ENCODE measurements at regions not wholly inside any gene's neighbourhood (a gene's known extent, or its start where the extent isn't known, plus 50 kb on each side); places are given as distances from the start of the nearest gene placed in this dataset.
"Not testable (repeated sequence)": the region's sequence is repeated elsewhere in the genome, so short reads cannot be mapped to it uniquely, and the experiment has no call there.

DNA sequence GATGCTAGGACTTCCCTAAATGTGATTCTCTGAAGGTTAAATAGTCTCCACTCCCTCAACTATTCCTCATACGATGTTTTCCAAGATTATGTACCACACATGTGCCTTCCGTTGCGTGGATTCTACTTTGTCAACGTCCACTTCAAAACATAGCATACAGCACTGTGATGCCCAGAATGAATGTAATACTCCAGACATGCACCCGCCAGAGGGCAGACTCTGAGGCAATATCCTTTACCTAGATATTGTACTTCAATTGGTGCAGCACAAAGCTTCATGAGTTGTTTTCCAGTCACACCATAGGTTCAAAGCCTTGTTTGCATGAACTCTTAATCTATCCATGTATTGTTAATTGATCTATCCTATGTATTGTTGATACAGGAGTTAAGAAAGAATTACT lies 201.0 kb upstream of the NABP1 start:
- no peak for DNase-seq (ENCODE audit: low read depth)

DNA sequence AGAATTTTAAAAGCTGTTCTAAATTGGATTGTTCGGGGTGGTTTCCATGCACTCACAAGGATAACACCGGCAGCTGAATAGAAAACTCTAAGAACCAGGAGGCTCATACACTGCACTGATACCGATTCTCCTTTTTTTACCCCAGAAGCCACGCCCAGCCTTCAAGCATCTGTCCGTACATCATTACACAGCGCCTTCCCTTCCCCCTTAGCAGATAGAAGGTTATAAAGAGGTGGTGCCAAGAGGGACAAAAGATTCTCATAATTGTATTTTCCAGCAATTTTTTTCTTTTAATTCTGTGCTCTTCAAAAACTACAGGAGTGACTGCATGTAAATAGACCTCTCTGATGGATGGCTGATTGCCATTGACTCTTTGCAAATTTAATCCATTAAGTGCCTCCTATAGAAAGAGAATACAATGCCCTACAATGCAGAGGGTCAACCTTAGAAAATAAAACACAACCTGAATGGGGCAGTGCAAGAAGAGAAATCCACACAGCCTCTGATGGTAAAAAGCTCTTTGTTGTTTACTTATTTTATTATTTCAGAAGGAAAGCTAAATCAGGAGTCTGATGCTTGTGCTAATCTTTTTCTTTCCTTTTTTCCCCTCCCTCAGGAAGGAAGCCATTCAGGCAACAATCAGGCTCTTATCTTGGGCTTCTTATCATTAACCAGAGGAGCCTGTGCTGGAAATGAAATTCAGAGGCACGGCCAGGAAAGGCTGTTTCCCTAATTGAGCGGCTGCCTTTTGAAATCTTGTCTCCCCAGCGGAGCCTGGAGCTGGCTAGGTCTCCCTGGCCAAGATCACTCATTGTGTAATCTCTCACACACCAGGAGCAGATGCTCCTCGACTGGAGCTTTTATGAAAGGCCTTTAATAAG lies 198.9 kb upstream of the NABP1 start:
- DNase-seq (ENCODE audit: low read depth): peak; percentile 11

DNA sequence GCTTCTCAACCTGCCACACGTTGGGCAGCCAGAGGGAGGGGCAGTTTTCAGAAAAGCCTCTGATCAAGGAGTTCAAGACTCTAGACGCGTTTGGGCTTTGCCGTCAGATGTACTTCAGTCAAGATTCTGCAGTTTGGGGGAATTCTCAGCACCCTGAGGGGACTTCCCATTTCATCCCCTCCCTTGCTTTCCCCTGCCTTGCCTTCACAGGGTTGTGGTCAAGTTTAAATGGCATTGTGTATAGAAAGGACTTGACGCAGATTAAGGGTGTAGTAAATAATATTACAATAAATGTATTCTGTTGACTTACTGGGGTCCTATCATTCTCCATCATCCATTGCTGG lies 198.3 kb upstream of the NABP1 start:
- DNase-seq (ENCODE audit: low read depth): no peak

GRCh38 chr2:191481305-191482070 lies 196.4 kb upstream of the NABP1 start:
- no peak for DNase-seq (ENCODE audit: low read depth)

GRCh38 chr2:191483117-191483516 lies 194.8 kb upstream of the NABP1 start:
- no peak for DNase-seq (ENCODE audit: low read depth)

- DNase-seq (ENCODE audit: low read depth): peak; percentile 99
These were observed 191.2 kb upstream of the NABP1 start for GRCh38 chr2:191486584-191487320.

DNA sequence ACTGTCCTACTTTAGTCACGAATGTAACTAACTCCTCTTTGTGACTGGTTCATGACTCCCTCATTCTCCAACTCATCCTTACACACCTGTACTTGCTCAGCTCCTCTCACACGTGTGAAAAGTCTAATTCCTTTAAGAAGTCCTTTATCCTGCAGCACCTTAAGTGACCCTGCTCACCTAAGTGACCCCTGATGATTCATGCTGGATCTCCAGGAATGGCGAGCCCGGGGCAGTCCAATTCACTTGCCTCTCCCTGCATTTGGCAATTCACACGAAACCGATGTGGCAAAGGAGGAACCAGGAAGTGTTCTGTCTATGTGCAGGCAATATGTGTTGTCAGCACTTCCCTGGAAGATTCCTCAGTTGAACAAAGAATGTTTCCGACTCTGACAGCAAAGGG lies 189.8 kb upstream of the NABP1 start:
- DNase-seq (ENCODE audit: low read depth): no peak

GRCh38 chr2:191489177-191489576 lies 188.8 kb upstream of the NABP1 start:
- no peak for DNase-seq (ENCODE audit: low read depth)

DNA sequence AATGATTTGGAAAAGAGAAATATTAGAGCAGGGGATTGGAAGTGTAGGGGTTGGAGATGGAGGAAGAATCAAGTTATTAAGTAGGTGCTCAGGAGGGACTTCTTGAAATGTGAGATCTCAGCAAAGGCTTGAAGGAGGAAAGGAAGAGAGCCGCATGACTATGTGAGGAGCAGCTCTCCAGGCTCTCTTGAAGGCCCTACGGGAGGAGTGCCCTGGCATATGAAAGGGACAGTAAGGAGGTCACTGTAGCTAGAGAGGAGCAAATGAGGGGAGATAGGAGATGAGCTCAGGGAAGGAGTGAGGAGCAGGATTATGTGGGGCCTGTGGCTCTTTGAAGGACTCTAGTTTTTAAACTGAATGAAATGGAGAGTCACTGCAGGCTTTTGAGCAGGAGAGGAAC lies 181.1 kb upstream of the NABP1 start:
- no peak for DNase-seq (ENCODE audit: low read depth)

- no peak for DNase-seq (ENCODE audit: low read depth)
These were observed 180.1 kb upstream of the NABP1 start for GRCh38 chr2:191497822-191498221.

- DNase-seq (ENCODE audit: low read depth): no peak
These were observed 178.9 kb upstream of the NABP1 start for GRCh38 chr2:191499050-191499449.

DNA sequence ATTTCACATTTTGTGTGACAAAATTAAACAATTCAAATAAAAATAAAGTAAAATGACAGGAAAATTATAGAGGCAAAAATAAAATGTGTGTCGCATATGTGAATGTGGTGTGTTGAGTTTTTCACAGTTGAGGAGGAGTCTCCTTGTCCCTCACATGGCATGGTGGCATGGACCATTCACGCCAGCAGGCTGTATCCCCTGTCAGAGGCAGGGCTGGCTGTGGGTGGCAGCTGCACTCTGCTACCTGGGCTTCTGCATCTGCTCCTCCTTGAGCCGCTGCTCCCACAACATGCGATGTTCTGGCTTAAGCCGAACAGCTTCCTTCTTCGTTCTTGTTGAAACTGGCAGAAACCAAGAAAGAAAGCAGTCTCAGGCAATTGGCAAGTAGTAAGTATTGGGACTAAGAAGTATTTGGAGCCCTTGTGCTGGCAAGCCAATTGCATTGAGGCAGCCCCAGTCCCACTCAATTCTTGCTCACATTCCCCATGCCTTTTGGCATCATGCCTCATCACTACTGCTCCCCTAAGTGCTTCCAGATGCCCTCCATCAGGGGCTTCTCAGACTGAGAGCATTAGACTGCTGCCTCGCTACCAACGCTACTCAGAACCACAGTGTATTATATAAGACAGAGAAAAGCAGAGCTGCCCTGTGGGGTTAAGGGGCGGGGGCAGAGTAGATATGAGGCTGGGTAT lies 177.9 kb upstream of the NABP1 start:
- no peak for DNase-seq (ENCODE audit: low read depth)

GRCh38 chr2:191500566-191500883 lies 177.4 kb upstream of the NABP1 start:
- DNase-seq (ENCODE audit: low read depth): no peak

GRCh38 chr2:191500884-191501560 lies 176.9 kb upstream of the NABP1 start:
- no peak for DNase-seq (ENCODE audit: low read depth)

- DNase-seq (ENCODE audit: low read depth): peak; percentile 26
These were observed 176.3 kb upstream of the NABP1 start for GRCh38 chr2:191501561-191502168.

DNA sequence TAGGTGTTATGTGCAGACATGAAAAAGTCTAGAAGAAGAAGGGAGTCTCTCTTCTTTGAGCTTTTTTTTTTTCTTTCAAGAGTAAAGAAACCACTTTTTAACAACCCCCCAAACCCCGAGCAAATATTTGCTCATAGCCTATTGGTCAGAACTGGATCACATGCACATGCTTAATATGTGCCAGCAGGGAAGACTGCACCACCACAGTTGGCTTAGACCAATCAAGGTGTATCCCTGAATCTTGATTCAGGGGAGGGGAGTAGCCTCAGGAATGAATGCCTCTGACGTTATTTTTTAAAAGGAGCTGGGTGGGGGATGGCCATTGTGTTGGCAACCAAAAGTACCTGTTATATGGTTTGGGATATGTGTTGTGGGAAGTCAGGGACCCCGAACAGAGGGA lies 171.4 kb upstream of the NABP1 start:
- no peak for DNase-seq (ENCODE audit: low read depth)

GRCh38 chr2:191507252-191507853 lies 170.6 kb upstream of the NABP1 start:
- not testable (repeated sequence) for DNase-seq (ENCODE audit: low read depth)

DNA sequence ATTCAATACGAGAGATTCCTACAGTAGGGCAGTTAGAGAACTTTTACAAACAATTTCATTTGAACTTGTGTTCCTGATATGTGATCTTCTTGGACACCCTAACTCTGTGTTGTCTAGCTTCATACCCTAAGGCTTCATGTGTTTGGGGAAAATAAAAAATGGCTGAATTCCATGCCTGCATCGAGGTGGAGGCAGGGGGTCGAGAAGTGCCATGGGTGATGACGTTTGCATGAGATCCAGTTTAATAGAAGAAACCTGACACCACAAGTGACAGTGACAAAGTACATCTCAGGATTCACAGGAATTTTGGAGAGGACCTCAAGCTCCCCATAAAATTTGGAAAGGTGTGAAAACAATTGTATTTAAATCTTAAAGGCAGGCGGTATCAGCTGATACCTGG lies 169.2 kb upstream of the NABP1 start:
- DNase-seq (ENCODE audit: low read depth): no peak

DNA sequence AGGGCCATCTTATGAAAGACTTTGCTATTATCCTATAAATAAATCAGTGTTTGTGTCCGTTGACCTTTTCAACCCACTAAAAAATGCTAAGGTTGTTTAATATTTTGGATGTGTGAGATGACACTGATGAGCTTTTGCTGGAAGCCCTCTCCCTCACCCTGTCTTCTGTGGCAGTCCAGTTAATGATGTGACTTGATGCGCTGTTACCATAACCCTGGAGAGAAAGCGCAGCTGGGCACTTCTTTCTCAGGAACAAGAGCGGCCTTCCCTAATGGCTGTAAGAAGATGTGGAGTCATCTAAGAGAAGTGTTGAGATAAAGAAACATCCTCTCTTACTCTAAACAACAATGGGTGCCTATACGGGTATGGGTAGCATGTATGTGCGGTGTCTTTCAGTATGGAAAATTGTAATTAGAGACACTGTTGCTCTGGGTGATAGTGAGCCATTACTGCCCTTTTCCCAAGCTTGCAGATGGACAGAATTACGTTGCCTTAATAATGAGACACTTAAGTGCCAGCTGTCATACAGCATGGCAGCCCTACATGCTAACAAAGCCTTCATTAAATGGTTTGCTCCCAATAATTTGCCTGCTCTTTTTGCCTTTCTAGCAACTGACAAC lies 165.6 kb upstream of the NABP1 start:
- no peak for DNase-seq (ENCODE audit: low read depth)

- DNase-seq (ENCODE audit: low read depth): no peak
These were observed 165.1 kb upstream of the NABP1 start for GRCh38 chr2:191512874-191513273.

Measured in non-pigmented ciliary epithelial cell (primary cell).